H9 (cell line): ENCODE measurements at regions not wholly inside any gene's neighbourhood (a gene's known extent, or its start where the extent isn't known, plus 50 kb on each side); places are given as distances from the start of the nearest gene placed in this dataset.

ENCODE experiments used
- DNase-seq: peaks from one replicate; pipeline ENCODE4 v3.0.0-alpha.2; 2017
- H2AFZ ChIP-seq: one replicate; pipeline ENCODE4 v1.6.1; 2013; ENCODE audit warnings: mild to moderate bottlenecking, low read length, control low read depth, moderate library complexity
- H2AK5ac ChIP-seq: 2 replicates; pipeline ENCODE4 v1.6.1; 2013; ENCODE audit warnings: low read length, control low read depth, mixed read lengths; ENCODE audit not compliant: insufficient read length
- H2BK120ac ChIP-seq: one replicate; pipeline ENCODE4 v1.6.1; 2013; ENCODE audit warnings: low read depth, mild to moderate bottlenecking, low read length, control low read depth, inconsistent platforms; ENCODE audit not compliant: poor library complexity, severe bottlenecking
- H2BK12ac ChIP-seq: 2 replicates; pipeline ENCODE4 v1.6.1; 2013; ENCODE audit warnings: low read length, control low read depth, mixed read lengths, low read depth; ENCODE audit not compliant: insufficient read length
- H2BK15ac ChIP-seq: 2 replicates; pipeline ENCODE4 v1.6.1; 2013; ENCODE audit warnings: low read depth, low read length, control low read depth
- H2BK20ac ChIP-seq: one replicate; pipeline ENCODE4 v1.6.1; 2013; ENCODE audit warnings: low read depth, mild to moderate bottlenecking, low read length, control low read depth, inconsistent platforms; ENCODE audit not compliant: poor library complexity, severe bottlenecking
- H2BK5ac ChIP-seq: 2 replicates; pipeline ENCODE4 v1.6.1; 2013; ENCODE audit warnings: low read length, control low read depth, mixed read lengths; ENCODE audit not compliant: insufficient read length
- H3K14ac ChIP-seq: 2 replicates; pipeline ENCODE4 v1.6.1; 2013; ENCODE audit warnings: low read length, control low read depth; ENCODE audit not compliant: insufficient read depth
- H3K18ac ChIP-seq: 2 replicates; pipeline ENCODE4 v1.6.1; 2013; ENCODE audit warnings: low read depth, mild to moderate bottlenecking, mixed read lengths, low read length, control low read depth; ENCODE audit not compliant: insufficient read length
- H3K23ac ChIP-seq: 2 replicates; pipeline ENCODE4 v1.6.1; 2013; ENCODE audit warnings: low read length, control low read depth, mixed read lengths, low read depth; ENCODE audit not compliant: insufficient read length
- H3K23me2 ChIP-seq: 2 replicates; pipeline ENCODE4 v1.6.1; 2013; ENCODE audit warnings: low read depth, mild to moderate bottlenecking, mixed read lengths, low read length, control low read depth; ENCODE audit not compliant: insufficient read length, poor library complexity, severe bottlenecking
- H3K27ac ChIP-seq: 2 replicates; pipeline ENCODE4 v1.5.1; 2013; ENCODE audit warnings: low read length, control low read depth, mixed read lengths, low read depth; ENCODE audit not compliant: insufficient read length
- H3K27me3 ChIP-seq: 2 replicates; pipeline ENCODE4 v1.6.1; 2013; ENCODE audit warnings: low read length, control low read depth, inconsistent platforms; ENCODE audit not compliant: insufficient read depth
- H3K4ac ChIP-seq: 2 replicates; pipeline ENCODE4 v1.6.1; 2013; ENCODE audit warnings: low read depth, mild to moderate bottlenecking, control low read depth, inconsistent platforms, low read length, moderate library complexity
- H3K4me1 ChIP-seq: 2 replicates; pipeline ENCODE4 v1.6.1; 2013; ENCODE audit warnings: low read length, control low read depth, inconsistent platforms; ENCODE audit not compliant: insufficient read depth
- H3K4me2 ChIP-seq: 2 replicates; pipeline ENCODE4 v1.6.1; 2013; ENCODE audit warnings: low read length, control low read depth, mixed read lengths; ENCODE audit not compliant: insufficient read length, insufficient read depth
- H3K56ac ChIP-seq: 2 replicates; pipeline ENCODE4 v1.6.1; 2013; ENCODE audit warnings: low read depth, mild to moderate bottlenecking, mixed read lengths, low read length, control low read depth; ENCODE audit not compliant: insufficient read length
- H3K79me1 ChIP-seq: 2 replicates; pipeline ENCODE4 v1.6.1; 2013; ENCODE audit warnings: low read depth, mild to moderate bottlenecking, moderate library complexity, low read length, control low read depth, inconsistent platforms; ENCODE audit not compliant: insufficient read depth, poor library complexity, severe bottlenecking
- H3K79me2 ChIP-seq: 2 replicates; pipeline ENCODE4 v1.6.1; 2013; ENCODE audit warnings: low read length, control low read depth, inconsistent platforms; ENCODE audit not compliant: insufficient read depth
- H3K9ac ChIP-seq: 2 replicates; pipeline ENCODE4 v1.6.1; 2013; ENCODE audit warnings: low read length, control low read depth, mixed read lengths; ENCODE audit not compliant: insufficient read length; ENCODE audit errors: extremely low read depth
- H3K9me3 ChIP-seq: one replicate; pipeline ENCODE4 v1.6.1; 2013; ENCODE audit warnings: low read depth, low read length, inconsistent platforms; ENCODE audit not compliant: control insufficient read depth
- H3T11ph ChIP-seq: one replicate; pipeline ENCODE4 v1.6.1; 2013; ENCODE audit warnings: mild to moderate bottlenecking, low read length, control low read depth, inconsistent platforms
- H4K20me1 ChIP-seq: one replicate; pipeline ENCODE4 v1.6.1; 2013; ENCODE audit not compliant: control insufficient read depth, insufficient read length, insufficient read depth
- H4K5ac ChIP-seq: 2 replicates; pipeline ENCODE4 v1.6.1; 2013; ENCODE audit warnings: low read depth, mild to moderate bottlenecking, mixed read lengths, low read length, control low read depth; ENCODE audit not compliant: insufficient read length
- H4K8ac ChIP-seq: replicated peaks from 2 replicates; pipeline ENCODE4 v1.6.1; 2013; ENCODE audit warnings: low read length, control low read depth, mixed read lengths, low read depth; ENCODE audit not compliant: insufficient read length
- H4K91ac ChIP-seq: 2 replicates; pipeline ENCODE4 v1.6.1; 2013; ENCODE audit warnings: low read depth, mild to moderate bottlenecking, moderate library complexity, mixed read lengths, low read length, control low read depth; ENCODE audit not compliant: insufficient read length
- H3K27ac Mint-ChIP-seq, 3 experiments: 2 replicates in 2 of 3; 3 replicates in 1 of 3; pipeline ENCODE4 v1.8.0; 2020 to 2021; ENCODE audit warnings: mixed read lengths in 3 of 3, mild to moderate bottlenecking in 1 of 3, moderate library complexity in 1 of 3
- H3K27me3 Mint-ChIP-seq: 2 replicates; pipeline ENCODE4 v1.8.0; 2021; ENCODE audit warnings: low read depth, mild to moderate bottlenecking, moderate library complexity, mixed read lengths
- H3K36me3 Mint-ChIP-seq, 3 experiments: 2 replicates in 2 of 3; 3 replicates in 1 of 3; pipeline ENCODE4 v1.8.0; 2020 to 2021; ENCODE audit warnings: low read depth in 3 of 3, mixed read lengths in 3 of 3; ENCODE audit not compliant: insufficient read depth in 1 of 3
- H3K4me1 Mint-ChIP-seq, 2 experiments: 2 replicates each; pipeline ENCODE4 v1.8.0; 2020; ENCODE audit warnings: mixed read lengths in 2 of 2
- H3K4me3 Mint-ChIP-seq, 2 experiments: 2 replicates in 1 of 2; 3 replicates in 1 of 2; pipeline ENCODE4 v1.8.0; 2020 to 2021; ENCODE audit warnings: mild to moderate bottlenecking in 2 of 2, mixed read lengths in 2 of 2, moderate library complexity in 1 of 2
- H3K9me3 Mint-ChIP-seq, 2 experiments: 2 replicates in 1 of 2; 3 replicates in 1 of 2; pipeline ENCODE4 v1.8.0; 2020; ENCODE audit warnings: mild to moderate bottlenecking in 2 of 2, mixed read lengths in 2 of 2, moderate library complexity in 1 of 2
- WGBS: extraction: QIAGEN DNeasy Blood & Tissue Kit; methylation state at CpG from one replicate; pipeline ENCODE4 v1.1.7; 2013; ENCODE audit warnings: missing lambda C conversion rate, low lambda C conversion rate, mixed read lengths; ENCODE audit not compliant: insufficient read length; ENCODE audit errors: extremely low coverage; 5-methylcytosine and 5-hydroxymethylcytosine counted together
- TF ChIP-seq, protein P1 (sequence below): fragments of 200-600 bp; sonication (generic); conservative IDR thresholded peaks from 3 replicates; pipeline ENCODE4 v1.8.0; 2021; ENCODE audit warnings: antibody characterized with exemption, mild to moderate bottlenecking

DNA sequence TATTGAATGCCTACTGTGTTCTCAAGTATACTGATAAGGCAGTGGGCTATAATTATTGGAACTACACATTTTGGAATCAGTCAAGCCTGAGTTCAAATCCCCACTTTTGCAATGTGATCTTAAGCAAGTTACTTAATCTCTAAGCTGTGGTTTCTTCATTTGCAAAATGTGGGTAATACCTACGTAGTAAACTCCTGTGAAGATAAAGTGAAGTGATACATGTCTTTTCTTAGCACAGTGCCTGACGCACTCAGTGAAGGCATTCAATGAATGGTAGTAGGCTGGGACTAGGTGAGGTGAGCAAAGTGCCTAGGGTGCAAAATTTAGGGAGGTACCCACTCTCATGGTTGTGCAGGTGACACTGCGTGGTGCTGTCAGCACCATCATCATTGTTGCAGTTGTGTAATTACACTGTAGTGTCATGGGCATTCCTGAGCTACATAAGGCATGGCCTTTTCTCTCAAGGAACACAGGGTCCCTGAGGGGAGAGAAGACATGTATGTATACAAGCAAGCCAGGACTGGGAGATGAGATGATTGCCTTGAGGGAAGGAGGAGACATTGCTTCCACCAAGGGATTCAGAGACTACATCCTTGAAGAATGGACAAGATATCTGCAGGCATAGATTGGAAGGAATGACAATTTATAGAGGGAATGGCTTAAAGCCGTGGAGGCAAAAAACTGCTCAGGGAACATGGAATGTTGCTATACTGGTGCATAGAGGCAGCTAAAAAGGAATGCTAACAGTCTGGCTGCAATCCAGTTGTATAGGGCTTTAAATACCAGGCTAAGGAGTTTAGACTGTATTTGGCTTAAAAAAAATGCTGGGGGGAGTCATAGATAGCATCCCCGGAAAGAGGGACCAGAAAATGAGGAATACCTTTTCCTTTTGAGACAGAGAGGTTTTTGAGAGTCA lies 129.2 kb upstream of the ARHGAP5 start:
- H2AK5ac ChIP-seq = no peak overlapping the region
- H3K4ac ChIP-seq = no peak overlapping the region
- H4K91ac ChIP-seq = no peak overlapping the region
- no peak overlapping the region for H3K4me3 Mint-ChIP-seq
- H2BK5ac ChIP-seq = no peak overlapping the region
- H3K27ac ChIP-seq = no peak overlapping the region
- no peak overlapping the region for H2BK12ac ChIP-seq
- no peak overlapping the region for H4K5ac ChIP-seq
- no peaks in the 10 kb centered on the region for H3K9me3 ChIP-seq
- H3K4me1 ChIP-seq = peaks cover 9% of the 10 kb centered on the region
- H2AFZ ChIP-seq = no peak overlapping the region
- H3T11ph ChIP-seq = no peak overlapping the region
- H2BK120ac ChIP-seq = no peak overlapping the region
- H3K18ac ChIP-seq = no peak overlapping the region
- H3K4me1 Mint-ChIP-seq = peaks cover 27 to 41% of the 10 kb centered on the region in 2 experiments
- no peaks in the 10 kb centered on the region; a peak in 1 of 7 replicates for H3K36me3 Mint-ChIP-seq
- no peak overlapping the region for H3K23ac ChIP-seq
- no peaks in the 10 kb centered on the region for H3K9me3 Mint-ChIP-seq
- no peaks in the 10 kb centered on the region for H4K20me1 ChIP-seq
- no peak for DNase-seq
- no peaks in the 10 kb centered on the region for H3K23me2 ChIP-seq
- no peak overlapping the region for H3K14ac ChIP-seq
- TF ChIP-seq, protein P1, sequence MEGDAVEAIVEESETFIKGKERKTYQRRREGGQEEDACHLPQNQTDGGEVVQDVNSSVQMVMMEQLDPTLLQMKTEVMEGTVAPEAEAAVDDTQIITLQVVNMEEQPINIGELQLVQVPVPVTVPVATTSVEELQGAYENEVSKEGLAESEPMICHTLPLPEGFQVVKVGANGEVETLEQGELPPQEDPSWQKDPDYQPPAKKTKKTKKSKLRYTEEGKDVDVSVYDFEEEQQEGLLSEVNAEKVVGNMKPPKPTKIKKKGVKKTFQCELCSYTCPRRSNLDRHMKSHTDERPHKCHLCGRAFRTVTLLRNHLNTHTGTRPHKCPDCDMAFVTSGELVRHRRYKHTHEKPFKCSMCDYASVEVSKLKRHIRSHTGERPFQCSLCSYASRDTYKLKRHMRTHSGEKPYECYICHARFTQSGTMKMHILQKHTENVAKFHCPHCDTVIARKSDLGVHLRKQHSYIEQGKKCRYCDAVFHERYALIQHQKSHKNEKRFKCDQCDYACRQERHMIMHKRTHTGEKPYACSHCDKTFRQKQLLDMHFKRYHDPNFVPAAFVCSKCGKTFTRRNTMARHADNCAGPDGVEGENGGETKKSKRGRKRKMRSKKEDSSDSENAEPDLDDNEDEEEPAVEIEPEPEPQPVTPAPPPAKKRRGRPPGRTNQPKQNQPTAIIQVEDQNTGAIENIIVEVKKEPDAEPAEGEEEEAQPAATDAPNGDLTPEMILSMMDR = no peak
- H2BK15ac ChIP-seq = no peak overlapping the region
- no peak overlapping the region for H4K8ac ChIP-seq
- no peaks in the 10 kb centered on the region for H3K79me2 ChIP-seq
- H3K4me2 ChIP-seq = no peak overlapping the region
- no peak overlapping the region for H2BK20ac ChIP-seq
- no peak overlapping the region for H3K56ac ChIP-seq
- no peak overlapping the region for H3K9ac ChIP-seq
- no CpG with 5 or more reads among the region's 5 CpGs for WGBS
- H3K27ac Mint-ChIP-seq = no peak overlapping the region
- no peaks in the 10 kb centered on the region for H3K27me3 ChIP-seq
- peaks cover 3% of the 10 kb centered on the region; the same call in 1 of the 2 replicates for H3K27me3 Mint-ChIP-seq
- H3K79me1 ChIP-seq = no peaks in the 10 kb centered on the region
